ENCODE measurements at regions not wholly inside any gene's neighbourhood (a gene's known extent, or its start where the extent isn't known, plus 50 kb on each side); places are given as distances from the start of the nearest gene placed in this dataset.

DNA sequence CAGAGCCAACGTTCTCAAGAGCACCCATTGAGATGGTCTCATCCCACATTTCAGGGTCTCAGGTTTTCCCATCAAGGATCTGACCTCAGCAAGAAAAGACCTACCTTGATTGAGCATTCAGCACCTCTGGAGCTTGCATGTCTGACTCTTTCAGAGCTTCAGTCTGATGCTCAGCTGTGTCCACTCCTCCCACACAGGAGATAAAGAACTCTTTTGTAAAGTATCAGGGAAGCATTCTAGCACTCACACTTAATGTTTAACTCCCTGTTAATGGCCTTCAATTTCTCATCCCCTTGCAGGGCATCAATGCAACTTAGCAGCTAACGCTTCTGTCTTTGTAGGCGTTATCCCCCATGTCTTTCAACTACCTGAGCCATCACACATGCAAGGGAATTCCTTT lies 124.1 kb downstream of the GALC start:
- TF ChIP-seq, protein P1, sequence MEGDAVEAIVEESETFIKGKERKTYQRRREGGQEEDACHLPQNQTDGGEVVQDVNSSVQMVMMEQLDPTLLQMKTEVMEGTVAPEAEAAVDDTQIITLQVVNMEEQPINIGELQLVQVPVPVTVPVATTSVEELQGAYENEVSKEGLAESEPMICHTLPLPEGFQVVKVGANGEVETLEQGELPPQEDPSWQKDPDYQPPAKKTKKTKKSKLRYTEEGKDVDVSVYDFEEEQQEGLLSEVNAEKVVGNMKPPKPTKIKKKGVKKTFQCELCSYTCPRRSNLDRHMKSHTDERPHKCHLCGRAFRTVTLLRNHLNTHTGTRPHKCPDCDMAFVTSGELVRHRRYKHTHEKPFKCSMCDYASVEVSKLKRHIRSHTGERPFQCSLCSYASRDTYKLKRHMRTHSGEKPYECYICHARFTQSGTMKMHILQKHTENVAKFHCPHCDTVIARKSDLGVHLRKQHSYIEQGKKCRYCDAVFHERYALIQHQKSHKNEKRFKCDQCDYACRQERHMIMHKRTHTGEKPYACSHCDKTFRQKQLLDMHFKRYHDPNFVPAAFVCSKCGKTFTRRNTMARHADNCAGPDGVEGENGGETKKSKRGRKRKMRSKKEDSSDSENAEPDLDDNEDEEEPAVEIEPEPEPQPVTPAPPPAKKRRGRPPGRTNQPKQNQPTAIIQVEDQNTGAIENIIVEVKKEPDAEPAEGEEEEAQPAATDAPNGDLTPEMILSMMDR (IDR thresholded peaks at IDR 0.05): no peak
- no peak for TF ChIP-seq POLR2A (IDR thresholded peaks at IDR 0.05)

All from right lobe of liver (tissue), 4 donors.